HS-5 (cell line): ENCODE measurements at regions not wholly inside any gene's neighbourhood (a gene's known extent, or its start where the extent isn't known, plus 50 kb on each side); places are given as distances from the start of the nearest gene placed in this dataset.
"Not testable (repeated sequence)": the region's sequence is repeated elsewhere in the genome, so short reads cannot be mapped to it uniquely, and the experiment has no call there.

Experiments
- DNase-seq: peaks from one replicate; pipeline ENCODE4 v3.0.0-alpha.2; 2012; ENCODE audit warnings: low read depth

GRCh38 chr3:11712646-11713045 lies 68.9 kb upstream of the VGLL4 start:
- no peak for DNase-seq

- no peak for DNase-seq
These were observed 68.2 kb upstream of the VGLL4 start for GRCh38 chr3:11711876-11712275.

GRCh38 chr3:11709782-11710181 lies 66.1 kb upstream of the VGLL4 start:
- no peak for DNase-seq

GRCh38 chr3:11707084-11707483 lies 63.4 kb upstream of the VGLL4 start:
- DNase-seq: not testable (repeated sequence)

GRCh38 chr3:11706604-11707003 lies 62.9 kb upstream of the VGLL4 start:
- no peak for DNase-seq

GRCh38 chr3:11705049-11705448 lies 61.3 kb upstream of the VGLL4 start:
- DNase-seq: no peak

- no peak for DNase-seq
These were observed 59.4 kb upstream of the VGLL4 start for GRCh38 chr3:11703146-11703545.

- DNase-seq: peak; percentile 71
These were observed 55.3 kb upstream of the VGLL4 start for GRCh38 chr3:11699083-11699427.

GRCh38 chr3:11698326-11699082 lies 54.8 kb upstream of the VGLL4 start:
- DNase-seq: no peak

GRCh38 chr3:11697701-11698100 lies 54.0 kb upstream of the VGLL4 start:
- no peak for DNase-seq

- DNase-seq: no peak
These were observed 52.3 kb upstream of the VGLL4 start for GRCh38 chr3:11696054-11696453.
